CD4-positive, alpha-beta T cell (primary cell): ENCODE measurements at regions not wholly inside any gene's neighbourhood (a gene's known extent, or its start where the extent isn't known, plus 50 kb on each side); places are given as distances from the start of the nearest gene placed in this dataset.
A peak's percentile ranks its signal among the peaks of the same experiment; 100 is the strongest.

Experiments used
- ATAC-seq: fragments of 200-7000 bp; cut with Tn5 transposase; one replicate; pipeline ENCODE4 v1.10.0; 2022; ENCODE audit warnings: mild to moderate bottlenecking; ENCODE audit not compliant: poor library complexity
- CTCF ChIA-PET: fragments of 350-600 bp; sonication (Branson Sonifier 250); formaldehyde crosslinking; loops from one replicate; lab custom pipeline; 2021; ENCODE audit warnings: antibody characterized with exemption, inconsistent platforms; lab: Charles Lee
- POLR2A ChIA-PET: fragments of 350-600 bp; sonication (Branson Sonifier 250); formaldehyde crosslinking; loops from one replicate; lab custom pipeline; 2021; ENCODE audit warnings: antibody characterized with exemption, inconsistent platforms; lab: Charles Lee
- DNase-seq, 14 experiments: peaks; one replicate each; pipeline ENCODE4 v3.0.0-alpha.2; 2013 to 2020; ENCODE audit warnings: mixed read lengths in 2 of 14
- H3K27ac ChIP-seq, 2 donors: one replicate each; pipeline versions ENCODE4 v1.5.1 to v1.7.0; 2013; ENCODE audit warnings: low read length in 2 of 2, low read depth in 1 of 2, mild to moderate bottlenecking in 1 of 2
- H3K27me3 ChIP-seq, 2 experiments: 1 replicate in 1 of 2; 2 replicates in 1 of 2; pipeline versions ENCODE4 v1.6.1 to v1.7.0; 2013; ENCODE audit warnings: low read length in 2 of 2, control low read depth in 1 of 2, mild to moderate bottlenecking in 1 of 2, moderate library complexity in 1 of 2; ENCODE audit not compliant: insufficient read depth in 2 of 2, control insufficient read depth in 1 of 2
- H3K36me3 ChIP-seq: one replicate; pipeline ENCODE4 v1.6.1; 2013; ENCODE audit warnings: low read length, control low read depth; ENCODE audit not compliant: insufficient read depth
- H3K4me1 ChIP-seq: one replicate; pipeline ENCODE4 v1.6.1; 2013; ENCODE audit warnings: low read length, control low read depth; ENCODE audit not compliant: insufficient read depth
- H3K4me3 ChIP-seq: one replicate; pipeline ENCODE4 v1.5.1; 2013; ENCODE audit warnings: mild to moderate bottlenecking, low read length, moderate library complexity
- H3K9me3 ChIP-seq, 2 experiments: 1 replicate in 1 of 2; 2 replicates in 1 of 2; pipeline versions ENCODE4 v1.6.1 to v1.7.0; 2013; ENCODE audit warnings: low read length in 2 of 2, mild to moderate bottlenecking in 2 of 2, control low read depth in 1 of 2, moderate library complexity in 1 of 2; ENCODE audit not compliant: control insufficient read depth in 1 of 2, insufficient read depth in 1 of 2
- H3K27ac Mint-ChIP-seq: one replicate; pipeline ENCODE4 v1.8.0; 2020; ENCODE audit warnings: mixed read lengths
- H3K27me3 Mint-ChIP-seq: one replicate; pipeline ENCODE4 v1.8.0; 2021; ENCODE audit warnings: mixed read lengths
- H3K36me3 Mint-ChIP-seq: one replicate; pipeline ENCODE4 v1.8.0; 2021; ENCODE audit warnings: low read depth, mixed read lengths
- H3K4me1 Mint-ChIP-seq: one replicate; pipeline ENCODE4 v1.8.0; 2021; ENCODE audit warnings: low read depth, mixed read lengths
- H3K4me3 Mint-ChIP-seq: one replicate; pipeline ENCODE4 v1.8.0; 2020; ENCODE audit warnings: mild to moderate bottlenecking, mixed read lengths
- H3K9me3 Mint-ChIP-seq: one replicate; pipeline ENCODE4 v1.8.0; 2020; ENCODE audit warnings: mixed read lengths
- intact Hi-C, 2 experiments: fragments of 100-400 bp; cut with DNase I in 1 of 2; cut with micrococcal nuclease in 1 of 2; formaldehyde crosslinking; loops; one replicate each; pipeline versions ENCODE4 v1.15.1 to v1.9.0; 2023 to 2025; cut with DNase I, micrococcal nuclease
- TF ChIP-seq, protein P1 (sequence below): fragments of 200-600 bp; IDR thresholded peaks from one replicate; pipeline ENCODE4 v1.8.0; 2022; ENCODE audit warnings: antibody characterized with exemption, mild to moderate bottlenecking

- Histone ChIP-seq H3K4me1 (no peaks in the 10 kb centered on the region), H3K27me3 (no peaks in the 10 kb centered on the region), H3K27ac (no peak overlapping the region), H3K36me3 (no peaks in the 10 kb centered on the region), H3K4me3 (no peak overlapping the region), H3K9me3 (no peaks in the 10 kb centered on the region)
- Mint-ChIP-seq H3K36me3 (no peaks in the 10 kb centered on the region), H3K9me3 (no peaks in the 10 kb centered on the region), H3K27ac (no peak overlapping the region), H3K27me3 (no peaks in the 10 kb centered on the region), H3K4me1 (no peaks in the 10 kb centered on the region), H3K4me3 (no peak overlapping the region)
- no peak for ATAC-seq
- TF ChIP-seq, protein P1, sequence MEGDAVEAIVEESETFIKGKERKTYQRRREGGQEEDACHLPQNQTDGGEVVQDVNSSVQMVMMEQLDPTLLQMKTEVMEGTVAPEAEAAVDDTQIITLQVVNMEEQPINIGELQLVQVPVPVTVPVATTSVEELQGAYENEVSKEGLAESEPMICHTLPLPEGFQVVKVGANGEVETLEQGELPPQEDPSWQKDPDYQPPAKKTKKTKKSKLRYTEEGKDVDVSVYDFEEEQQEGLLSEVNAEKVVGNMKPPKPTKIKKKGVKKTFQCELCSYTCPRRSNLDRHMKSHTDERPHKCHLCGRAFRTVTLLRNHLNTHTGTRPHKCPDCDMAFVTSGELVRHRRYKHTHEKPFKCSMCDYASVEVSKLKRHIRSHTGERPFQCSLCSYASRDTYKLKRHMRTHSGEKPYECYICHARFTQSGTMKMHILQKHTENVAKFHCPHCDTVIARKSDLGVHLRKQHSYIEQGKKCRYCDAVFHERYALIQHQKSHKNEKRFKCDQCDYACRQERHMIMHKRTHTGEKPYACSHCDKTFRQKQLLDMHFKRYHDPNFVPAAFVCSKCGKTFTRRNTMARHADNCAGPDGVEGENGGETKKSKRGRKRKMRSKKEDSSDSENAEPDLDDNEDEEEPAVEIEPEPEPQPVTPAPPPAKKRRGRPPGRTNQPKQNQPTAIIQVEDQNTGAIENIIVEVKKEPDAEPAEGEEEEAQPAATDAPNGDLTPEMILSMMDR = no peak
- no peak for DNase-seq
- POLR2A ChIA-PET = no interaction called here
- CTCF ChIA-PET = no interaction called here
- intact Hi-C loops = no loop called here
Observed at GRCh38 chr3:176376531-176376930, 820.8 kb downstream of the TBL1XR1 start.

GRCh38 chr3:176375519-176375918 lies 821.8 kb downstream of the TBL1XR1 start:
- DNase-seq = no peak
- ATAC-seq = no peak
- Histone ChIP-seq H3K9me3 (no peaks in the 10 kb centered on the region), H3K4me1 (no peaks in the 10 kb centered on the region), H3K27ac (no peak overlapping the region), H3K36me3 (no peaks in the 10 kb centered on the region), H3K4me3 (no peak overlapping the region), H3K27me3 (no peaks in the 10 kb centered on the region)
- Mint-ChIP-seq H3K4me1 (no peaks in the 10 kb centered on the region), H3K9me3 (no peaks in the 10 kb centered on the region), H3K36me3 (no peaks in the 10 kb centered on the region), H3K4me3 (no peak overlapping the region), H3K27me3 (no peaks in the 10 kb centered on the region), H3K27ac (no peak overlapping the region)
- TF ChIP-seq, protein P1 = no peak
- CTCF ChIA-PET = no interaction called here
- intact Hi-C loops = no loop called here
- POLR2A ChIA-PET = no interaction called here

DNA sequence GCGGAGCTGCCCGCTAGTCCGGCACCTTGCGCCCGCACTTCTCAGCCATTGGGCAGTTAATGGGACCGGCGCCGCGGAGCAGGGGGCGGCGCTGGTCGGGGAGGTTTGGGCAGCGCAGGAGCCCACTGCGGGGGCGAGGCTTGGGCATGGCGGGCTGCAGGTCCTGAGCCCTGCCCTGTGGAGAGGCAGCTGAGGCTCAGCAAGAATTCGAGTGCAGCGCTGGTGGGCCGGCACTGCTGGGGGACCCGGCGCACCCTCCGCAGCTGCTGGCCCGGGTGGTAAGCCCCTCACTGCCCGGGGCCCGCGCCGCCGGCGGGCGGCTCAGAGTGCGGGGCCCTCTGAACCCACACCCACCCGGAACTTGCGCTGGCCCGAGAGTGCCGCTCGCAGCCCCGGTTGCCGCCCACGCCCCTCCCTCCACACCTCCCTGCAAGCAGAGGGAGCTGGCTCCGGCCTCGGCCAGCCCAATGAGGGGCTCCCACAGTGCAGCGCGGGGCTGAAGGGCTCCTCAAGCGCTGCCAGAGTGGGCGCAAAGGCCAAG lies 835.0 kb downstream of the TBL1XR1 start:
- peaks cover 2% of the 10 kb centered on the region for H3K9me3 Mint-ChIP-seq
- H3K27me3 ChIP-seq = no peaks in the 10 kb centered on the region
- no peak overlapping the region for H3K4me3 Mint-ChIP-seq
- ChIA-PET CTCF (no interaction called here), POLR2A (no interaction called here)
- H3K27ac ChIP-seq = no peak overlapping the region
- TF ChIP-seq, protein P1 = no peak
- no peak overlapping the region for H3K27ac Mint-ChIP-seq
- DNase-seq (peak in 1 of 14 experiments; percentile 4), ATAC-seq (no peak)
- H3K4me1 Mint-ChIP-seq = no peaks in the 10 kb centered on the region
- H3K9me3 ChIP-seq = peaks cover 0 to 13% of the 10 kb centered on the region in 2 experiments
- H3K36me3 ChIP-seq = no peaks in the 10 kb centered on the region
- intact Hi-C loops = no loop called here
- H3K4me3 ChIP-seq = no peak overlapping the region
- H3K27me3 Mint-ChIP-seq = no peaks in the 10 kb centered on the region
- H3K4me1 ChIP-seq = no peaks in the 10 kb centered on the region
- H3K36me3 Mint-ChIP-seq = no peaks in the 10 kb centered on the region
